ENCODE measurements at regions not wholly inside any gene's neighbourhood (a gene's known extent, or its start where the extent isn't known, plus 50 kb on each side); places are given as distances from the start of the nearest gene placed in this dataset.
"Not testable (repeated sequence)": the region's sequence is repeated elsewhere in the genome, so short reads cannot be mapped to it uniquely, and the experiment has no call there.

- H3K4me3 ChIP-seq (ENCODE audit: low read length) = no peak overlapping the region
- no peaks in the 10 kb centered on the region for H3K4me1 ChIP-seq (ENCODE audit: control insufficient read depth, insufficient read depth, low read length)
- no peak overlapping the region for H3K9ac ChIP-seq (ENCODE audit: low read length)
- DNase-seq (ENCODE audit: low read depth) = no peak
- H3K9me3 ChIP-seq (ENCODE audit: control insufficient read depth, low read length) = peaks cover 12% of the 10 kb centered on the region
- H3K36me3 ChIP-seq (ENCODE audit: control insufficient read depth, insufficient read depth, low read length, severe bottlenecking) = no peaks in the 10 kb centered on the region
- H3K27me3 ChIP-seq (replicated peaks; ENCODE audit: control insufficient read depth, insufficient read depth, low read length) = no peaks in the 10 kb centered on the region
Observed at GRCh38 chr5:2366816-2367215, 384.7 kb downstream of the IRX2 start.

DNA sequence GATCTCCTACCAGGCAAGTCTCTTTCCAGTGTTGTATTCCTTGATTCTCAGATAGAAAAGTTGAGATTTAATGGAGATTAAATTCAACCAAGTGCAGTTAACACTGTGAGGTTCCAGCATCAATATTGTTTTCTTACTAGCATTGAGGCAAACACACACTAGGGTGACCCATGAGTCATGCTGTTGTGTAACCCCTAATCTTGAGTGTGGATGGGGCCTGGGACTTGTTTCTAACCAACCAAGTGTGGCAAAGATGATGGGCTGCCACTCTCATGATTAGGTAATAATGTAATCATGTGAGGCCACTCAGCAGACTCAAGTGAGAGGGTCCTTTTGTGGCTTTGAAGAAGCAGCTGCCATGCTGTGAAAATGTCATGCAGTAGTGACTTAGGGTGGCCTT is 394.2 kb downstream of the IRX2 start:
- Histone ChIP-seq H3K9ac (ENCODE audit: low read length) (no peak overlapping the region), H3K4me1 (ENCODE audit: control insufficient read depth, insufficient read depth, low read length) (no peaks in the 10 kb centered on the region), H3K36me3 (ENCODE audit: control insufficient read depth, insufficient read depth, low read length, severe bottlenecking) (no peaks in the 10 kb centered on the region), H3K4me3 (ENCODE audit: low read length) (no peak overlapping the region), H3K27me3 (replicated peaks; ENCODE audit: control insufficient read depth, insufficient read depth, low read length) (no peaks in the 10 kb centered on the region), H3K9me3 (ENCODE audit: control insufficient read depth, low read length) (peaks cover 11% of the 10 kb centered on the region)
- no peak for DNase-seq (ENCODE audit: low read depth)

DNA sequence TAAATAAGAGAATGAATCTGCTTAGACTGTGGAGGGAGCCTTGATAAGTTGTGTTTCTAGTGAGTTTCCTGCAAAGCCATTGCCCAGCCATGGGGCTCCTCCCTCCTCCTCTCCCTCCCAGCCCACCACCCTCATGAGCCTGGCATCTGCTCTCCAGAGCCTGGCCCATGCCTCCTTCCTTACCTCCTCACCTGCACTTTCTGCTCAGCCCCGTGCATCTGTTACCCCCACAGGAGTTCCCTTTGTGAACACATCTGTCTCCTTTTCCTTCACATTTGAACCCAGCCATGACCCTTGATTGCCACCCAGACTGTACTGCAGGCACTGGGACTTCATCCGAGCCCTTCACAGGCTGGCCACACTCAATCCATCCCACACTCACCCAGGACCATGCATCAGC is 395.6 kb downstream of the IRX2 start:
- DNase-seq (ENCODE audit: low read depth) = no peak
- Histone ChIP-seq H3K36me3 (ENCODE audit: control insufficient read depth, insufficient read depth, low read length, severe bottlenecking) (no peaks in the 10 kb centered on the region), H3K4me1 (ENCODE audit: control insufficient read depth, insufficient read depth, low read length) (no peaks in the 10 kb centered on the region), H3K27me3 (replicated peaks; ENCODE audit: control insufficient read depth, insufficient read depth, low read length) (no peaks in the 10 kb centered on the region), H3K9ac (ENCODE audit: low read length) (no peak overlapping the region), H3K4me3 (ENCODE audit: low read length) (no peak overlapping the region), H3K9me3 (ENCODE audit: control insufficient read depth, low read length) (peaks cover 11% of the 10 kb centered on the region)

DNA sequence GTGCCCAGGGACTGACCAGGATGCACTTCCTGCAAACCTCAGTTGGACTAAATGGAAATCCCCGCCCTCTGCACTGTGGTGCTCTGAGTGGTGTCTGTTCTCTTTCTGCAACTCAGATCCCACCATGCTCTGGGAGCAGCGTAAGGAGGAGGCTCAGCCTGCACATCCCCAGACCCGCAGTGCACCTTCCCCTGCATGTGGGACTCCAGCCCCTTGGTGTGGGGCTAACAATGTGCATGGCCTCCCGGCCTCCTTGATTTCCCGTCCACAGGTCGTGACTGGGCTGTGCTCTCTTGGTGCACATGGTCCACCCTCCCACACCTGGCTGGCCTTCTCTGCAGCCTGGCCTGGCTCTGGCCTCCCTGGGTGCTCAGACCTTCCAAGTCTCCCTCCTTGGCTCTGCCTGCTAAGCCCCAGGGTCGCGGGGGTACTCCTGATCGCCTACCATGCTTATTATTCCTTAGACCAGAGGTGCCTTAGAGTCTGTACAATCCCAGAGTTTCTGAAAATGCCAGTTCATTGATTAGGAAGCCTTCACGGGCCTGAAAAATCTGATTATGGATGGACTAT is 397.5 kb downstream of the IRX2 start:
- no peak for DNase-seq (ENCODE audit: low read depth)

GRCh38 chr5:2353211-2353610 is 398.3 kb downstream of the IRX2 start:
- Histone ChIP-seq H3K9me3 (ENCODE audit: control insufficient read depth, low read length) (peaks cover 18% of the 10 kb centered on the region), H3K9ac (ENCODE audit: low read length) (no peak overlapping the region), H3K4me1 (ENCODE audit: control insufficient read depth, insufficient read depth, low read length) (no peaks in the 10 kb centered on the region), H3K36me3 (ENCODE audit: control insufficient read depth, insufficient read depth, low read length, severe bottlenecking) (no peaks in the 10 kb centered on the region), H3K27me3 (replicated peaks; ENCODE audit: control insufficient read depth, insufficient read depth, low read length) (no peaks in the 10 kb centered on the region), H3K4me3 (ENCODE audit: low read length) (no peak overlapping the region)
- DNase-seq (ENCODE audit: low read depth) = no peak

More for the DNA sequence above, 397.5 kb downstream of the IRX2 start:
- H3K4me1 ChIP-seq (ENCODE audit: control insufficient read depth, insufficient read depth, low read length) = no peaks in the 10 kb centered on the region
- no peaks in the 10 kb centered on the region for H3K36me3 ChIP-seq (ENCODE audit: control insufficient read depth, insufficient read depth, low read length, severe bottlenecking)
- H3K9ac ChIP-seq (ENCODE audit: low read length) = no peak overlapping the region
- H3K4me3 ChIP-seq (ENCODE audit: low read length) = no peak overlapping the region
- H3K27me3 ChIP-seq (replicated peaks; ENCODE audit: control insufficient read depth, insufficient read depth, low read length) = no peaks in the 10 kb centered on the region
- H3K9me3 ChIP-seq (ENCODE audit: control insufficient read depth, low read length) = peaks cover 18% of the 10 kb centered on the region

DNA sequence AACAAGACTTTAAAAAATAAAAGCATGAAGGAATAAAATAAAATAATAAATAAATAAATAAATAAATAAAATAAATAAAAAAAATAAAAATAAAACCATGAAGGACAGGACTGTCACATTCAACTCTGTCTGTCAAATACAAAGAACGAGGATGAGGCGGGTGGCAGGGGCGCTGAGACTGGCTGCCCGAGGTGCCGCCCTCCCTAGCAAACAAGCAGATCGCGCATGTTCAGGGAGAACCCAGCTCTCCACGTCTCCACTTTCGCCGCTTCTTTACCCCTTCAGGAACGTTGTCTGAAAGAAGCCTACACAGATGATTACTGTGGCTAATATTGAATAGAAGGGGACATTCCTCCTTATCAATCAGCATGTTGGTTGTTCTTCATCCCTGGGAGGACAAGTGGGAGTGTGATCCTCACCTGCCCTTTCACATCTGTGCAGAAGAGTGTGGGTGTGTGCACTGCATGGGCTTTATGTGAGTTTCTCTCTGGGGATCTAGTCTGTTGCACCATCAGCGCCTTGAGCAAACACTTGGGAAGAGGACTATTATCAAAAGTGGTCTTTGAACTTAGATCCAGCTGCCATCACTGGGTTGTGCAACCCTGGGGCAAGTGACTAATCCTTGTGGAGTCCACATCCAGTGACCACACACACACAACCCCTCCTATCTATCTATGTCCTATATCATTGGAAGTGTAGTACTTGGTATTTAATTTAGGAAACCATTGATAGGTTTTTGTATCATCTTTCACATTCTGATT is 399.2 kb downstream of the IRX2 start:
- H3K27me3 ChIP-seq (replicated peaks; ENCODE audit: control insufficient read depth, insufficient read depth, low read length) = no peaks in the 10 kb centered on the region
- peaks cover 17% of the 10 kb centered on the region for H3K9me3 ChIP-seq (ENCODE audit: control insufficient read depth, low read length)
- DNase-seq (ENCODE audit: low read depth) = no peak
- no peaks in the 10 kb centered on the region for H3K4me1 ChIP-seq (ENCODE audit: control insufficient read depth, insufficient read depth, low read length)
- H3K4me3 ChIP-seq (ENCODE audit: low read length) = no peak overlapping the region
- H3K36me3 ChIP-seq (ENCODE audit: control insufficient read depth, insufficient read depth, low read length, severe bottlenecking) = no peaks in the 10 kb centered on the region
- H3K9ac ChIP-seq (ENCODE audit: low read length) = no peak overlapping the region

DNA sequence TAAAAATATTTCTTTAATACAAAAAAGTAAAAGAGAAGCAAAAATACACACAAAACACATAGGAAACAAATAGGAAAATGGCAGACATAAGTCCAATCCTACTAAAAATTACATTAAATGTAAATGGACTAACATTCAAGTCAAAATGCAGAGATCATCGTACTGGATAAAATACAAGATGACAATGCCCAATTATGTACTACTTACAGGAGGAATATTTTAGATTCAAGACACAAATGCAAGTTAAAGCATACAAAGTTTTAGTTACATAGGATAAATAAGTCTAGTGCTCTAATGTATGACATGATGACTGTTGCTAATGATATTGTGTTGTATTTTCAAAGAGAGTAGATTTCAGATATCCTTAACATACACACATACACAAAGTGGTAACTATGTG is 401.7 kb downstream of the IRX2 start:
- H3K9ac ChIP-seq (ENCODE audit: low read length); H3K27me3 ChIP-seq (replicated peaks; ENCODE audit: control insufficient read depth, insufficient read depth, low read length); H3K4me3 ChIP-seq (ENCODE audit: low read length); DNase-seq (ENCODE audit: low read depth); H3K4me1 ChIP-seq (ENCODE audit: control insufficient read depth, insufficient read depth, low read length); H3K36me3 ChIP-seq (ENCODE audit: control insufficient read depth, insufficient read depth, low read length, severe bottlenecking): not testable (repeated sequence)
- H3K9me3 ChIP-seq (ENCODE audit: control insufficient read depth, low read length) = peaks cover 23% of the 10 kb centered on the region

DNA sequence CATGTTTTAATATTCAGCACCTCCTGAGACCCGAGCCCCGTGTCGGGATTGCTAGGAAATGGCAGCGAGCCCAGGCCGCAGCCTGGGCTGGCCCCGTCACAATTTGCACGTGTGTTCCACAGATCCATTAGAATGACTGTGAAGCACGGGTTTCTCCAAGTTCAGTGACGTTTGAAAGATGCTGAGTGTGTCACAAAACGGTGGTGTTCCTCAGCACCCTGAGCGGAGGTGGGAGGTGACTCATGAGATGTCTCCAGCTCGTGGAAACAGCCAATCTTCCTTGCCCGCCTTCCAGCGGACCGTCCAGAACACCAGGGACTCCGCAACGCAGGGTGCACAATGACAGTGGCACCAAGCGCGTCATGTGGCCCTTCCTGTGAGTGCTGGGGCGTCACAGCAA is 412.8 kb downstream of the IRX2 start:
- H3K36me3 ChIP-seq (ENCODE audit: control insufficient read depth, insufficient read depth, low read length, severe bottlenecking) = no peaks in the 10 kb centered on the region
- H3K4me3 ChIP-seq (ENCODE audit: low read length) = no peak overlapping the region
- H3K9me3 ChIP-seq (ENCODE audit: control insufficient read depth, low read length) = no peaks in the 10 kb centered on the region
- H3K27me3 ChIP-seq (replicated peaks; ENCODE audit: control insufficient read depth, insufficient read depth, low read length) = no peaks in the 10 kb centered on the region
- H3K4me1 ChIP-seq (ENCODE audit: control insufficient read depth, insufficient read depth, low read length) = no peaks in the 10 kb centered on the region
- no peak overlapping the region for H3K9ac ChIP-seq (ENCODE audit: low read length)
- no peak for DNase-seq (ENCODE audit: low read depth)

- Histone ChIP-seq H3K4me3 (ENCODE audit: low read length) (no peak overlapping the region), H3K9me3 (ENCODE audit: control insufficient read depth, low read length) (no peaks in the 10 kb centered on the region), H3K36me3 (ENCODE audit: control insufficient read depth, insufficient read depth, low read length, severe bottlenecking) (no peaks in the 10 kb centered on the region), H3K27me3 (replicated peaks; ENCODE audit: control insufficient read depth, insufficient read depth, low read length) (no peaks in the 10 kb centered on the region), H3K4me1 (ENCODE audit: control insufficient read depth, insufficient read depth, low read length) (no peaks in the 10 kb centered on the region), H3K9ac (ENCODE audit: low read length) (no peak overlapping the region)
- DNase-seq (ENCODE audit: low read depth) = no peak
Observed at GRCh38 chr5:2335733-2336515, 415.6 kb downstream of the IRX2 start.

DNA sequence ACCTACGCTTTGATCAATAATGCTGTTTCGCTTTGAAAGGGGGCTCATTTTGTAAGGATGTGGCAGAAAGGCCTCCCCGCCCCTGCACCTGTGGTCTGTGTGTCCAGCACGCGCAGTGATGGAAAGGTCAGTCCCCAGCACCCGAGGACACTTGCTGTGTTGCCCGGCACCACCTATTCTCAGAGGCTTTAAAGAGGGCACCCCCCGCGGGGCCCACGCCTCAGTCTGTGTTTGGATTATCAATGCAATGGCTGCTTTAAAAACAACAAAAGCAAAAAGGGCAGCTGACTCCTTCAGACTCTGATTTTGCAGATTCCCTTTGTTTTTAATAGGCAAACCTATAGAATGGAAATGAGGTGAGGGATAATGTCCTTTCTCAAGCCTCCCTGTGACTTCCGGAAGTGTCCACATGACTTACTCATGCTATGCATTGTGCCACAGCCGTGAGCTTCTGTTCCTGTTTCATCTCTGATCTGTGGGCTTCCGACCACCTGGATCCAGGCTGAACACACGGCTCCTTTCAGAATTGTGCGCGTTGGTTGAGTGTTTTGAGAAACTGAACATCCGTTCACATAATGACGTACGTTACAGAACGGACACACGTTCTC is 416.2 kb downstream of the IRX2 start:
- DNase-seq (ENCODE audit: low read depth) = no peak
- no peak overlapping the region for H3K9ac ChIP-seq (ENCODE audit: low read length)
- H3K4me3 ChIP-seq (ENCODE audit: low read length) = no peak overlapping the region
- H3K36me3 ChIP-seq (ENCODE audit: control insufficient read depth, insufficient read depth, low read length, severe bottlenecking) = no peaks in the 10 kb centered on the region
- no peaks in the 10 kb centered on the region for H3K27me3 ChIP-seq (replicated peaks; ENCODE audit: control insufficient read depth, insufficient read depth, low read length)
- no peaks in the 10 kb centered on the region for H3K4me1 ChIP-seq (ENCODE audit: control insufficient read depth, insufficient read depth, low read length)
- H3K9me3 ChIP-seq (ENCODE audit: control insufficient read depth, low read length) = no peaks in the 10 kb centered on the region

DNA sequence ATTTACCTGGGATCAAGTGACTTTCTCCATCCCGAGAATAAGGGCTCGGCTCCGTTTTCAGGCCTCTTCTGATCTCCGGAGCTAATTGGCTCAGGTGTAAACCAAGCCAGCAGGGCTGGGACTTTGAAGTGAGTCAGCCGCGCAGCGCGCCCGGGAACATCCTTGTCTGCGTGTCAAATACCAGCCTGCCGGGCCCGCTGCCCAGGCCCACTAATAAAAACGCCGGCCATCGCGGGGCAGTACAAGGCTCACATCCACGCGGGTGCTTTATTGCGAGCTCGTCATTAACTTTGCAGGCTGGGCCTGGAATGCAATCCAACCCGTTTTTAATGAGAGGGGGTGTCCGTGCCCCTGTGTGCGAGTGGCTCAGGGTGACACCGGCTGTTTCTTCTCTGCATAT is 416.8 kb downstream of the IRX2 start:
- H3K4me3 ChIP-seq (ENCODE audit: low read length) = no peak overlapping the region
- no peak for DNase-seq (ENCODE audit: low read depth)

More for the DNA sequence above, 416.8 kb downstream of the IRX2 start:
- Histone ChIP-seq H3K36me3 (ENCODE audit: control insufficient read depth, insufficient read depth, low read length, severe bottlenecking) (no peaks in the 10 kb centered on the region), H3K27me3 (replicated peaks; ENCODE audit: control insufficient read depth, insufficient read depth, low read length) (no peaks in the 10 kb centered on the region), H3K9me3 (ENCODE audit: control insufficient read depth, low read length) (no peaks in the 10 kb centered on the region), H3K9ac (ENCODE audit: low read length) (no peak overlapping the region), H3K4me1 (ENCODE audit: control insufficient read depth, insufficient read depth, low read length) (no peaks in the 10 kb centered on the region)

Measured in adipocyte (in vitro differentiated cells).